ENCODE measurements at regions not wholly inside any gene's neighbourhood (a gene's known extent, or its start where the extent isn't known, plus 50 kb on each side); places are given as distances from the start of the nearest gene placed in this dataset.
"Not testable (repeated sequence)": the region's sequence is repeated elsewhere in the genome, so short reads cannot be mapped to it uniquely, and the experiment has no call there.

- TF ChIP-seq ZFP3 (CRISPR knock-in tag; IDR thresholded peaks at IDR 0.05) (no peak), ISL1 (CRISPR knock-in tag; IDR thresholded peaks at IDR 0.05) (no peak), CSRNP3 (CRISPR knock-in tag; IDR thresholded peaks at IDR 0.05) (no peak), ZNF8 (CRISPR knock-in tag; IDR thresholded peaks at IDR 0.05) (no peak), PATZ1 (CRISPR knock-in tag; IDR thresholded peaks at IDR 0.05; ENCODE audit: borderline replicate concordance) (no peak), ZNF565 (CRISPR knock-in tag; conservative IDR thresholded peaks at IDR 0.05; ENCODE audit: low read depth) (no peak), TCF4 (CRISPR knock-in tag; IDR thresholded peaks at IDR 0.05; ENCODE audit: borderline replicate concordance) (no peak), TSHZ2 (CRISPR knock-in tag; IDR thresholded peaks at IDR 0.05) (no peak), TOX (CRISPR knock-in tag; IDR thresholded peaks at IDR 0.05; ENCODE audit: borderline replicate concordance) (no peak), ARNTL (CRISPR knock-in tag; IDR thresholded peaks at IDR 0.05; ENCODE audit: borderline replicate concordance, low read depth) (no peak)
- ATAC-seq = no peak
Measured at GRCh38 chr5:28301712-28302111, 1263.3 kb upstream of the CDH9 start.

GRCh38 chr5:28296254-28297013 is 1258.0 kb upstream of the CDH9 start:
- no peak for TF ChIP-seq RARB (CRISPR knock-in tag; IDR thresholded peaks at IDR 0.05)
- no peak for TF ChIP-seq ZFP3 (CRISPR knock-in tag; IDR thresholded peaks at IDR 0.05)
- TF ChIP-seq OSR1 (CRISPR knock-in tag; IDR thresholded peaks at IDR 0.05) = no peak
- ATAC-seq = no peak

- not testable (repeated sequence) for ATAC-seq
Measured at GRCh38 chr5:28287021-28287420, 1248.6 kb upstream of the CDH9 start.

- ATAC-seq = no peak
- TF ChIP-seq ESRRG (CRISPR knock-in tag; IDR thresholded peaks at IDR 0.05) (no peak), GLIS3 (CRISPR knock-in tag; IDR thresholded peaks at IDR 0.05) (no peak), ZNF8 (CRISPR knock-in tag; IDR thresholded peaks at IDR 0.05) (no peak), BACH2 (CRISPR knock-in tag; IDR thresholded peaks at IDR 0.05; ENCODE audit: borderline replicate concordance) (no peak), TOX (CRISPR knock-in tag; IDR thresholded peaks at IDR 0.05; ENCODE audit: borderline replicate concordance) (no peak), ISL1 (CRISPR knock-in tag; IDR thresholded peaks at IDR 0.05) (no peak), SNAI2 (CRISPR knock-in tag; IDR thresholded peaks at IDR 0.05) (no peak), PATZ1 (CRISPR knock-in tag; IDR thresholded peaks at IDR 0.05; ENCODE audit: borderline replicate concordance) (no peak), ZFP3 (CRISPR knock-in tag; IDR thresholded peaks at IDR 0.05) (no peak), POU6F1 (CRISPR knock-in tag; IDR thresholded peaks at IDR 0.05; ENCODE audit: borderline replicate concordance, low read depth) (no peak), CSDC2 (CRISPR knock-in tag; IDR thresholded peaks at IDR 0.05) (no peak), ZNF70 (CRISPR knock-in tag; IDR thresholded peaks at IDR 0.05) (no peak), TCF4 (CRISPR knock-in tag; IDR thresholded peaks at IDR 0.05; ENCODE audit: borderline replicate concordance) (no peak), ARNTL (CRISPR knock-in tag; IDR thresholded peaks at IDR 0.05; ENCODE audit: borderline replicate concordance, low read depth) (no peak), PPARA (CRISPR knock-in tag; IDR thresholded peaks at IDR 0.05; ENCODE audit: borderline replicate concordance) (no peak), ZFP30 (CRISPR knock-in tag; IDR thresholded peaks at IDR 0.05) (no peak), OSR1 (CRISPR knock-in tag; IDR thresholded peaks at IDR 0.05) (no peak)
Measured at GRCh38 chr5:28286566-28286965, 1248.2 kb upstream of the CDH9 start.

Measured in SK-N-SH treated with all-trans-retinoic acid at 6 μM for 48 hours (cell line).